Right lobe of liver (tissue), 4 donors: ENCODE measurements at regions not wholly inside any gene's neighbourhood (a gene's known extent, or its start where the extent isn't known, plus 50 kb on each side); places are given as distances from the start of the nearest gene placed in this dataset.

Experiments used
- POLR2A ChIP-seq: fragments of 450-650 bp; IDR thresholded peaks from one replicate; pipeline ENCODE4 v1.6.1; 2017; ENCODE audit warnings: antibody characterized with exemption, mild to moderate bottlenecking
- TF ChIP-seq, protein P1 (sequence below), 4 donors: fragments of 200-600 bp in 3 of 4; fragments of 450-650 bp in 1 of 4; IDR thresholded peaks; one replicate each; pipeline versions ENCODE4 v1.5.1 to v1.8.0; 2016 to 2022; ENCODE audit warnings: antibody characterized with exemption in 4 of 4, mild to moderate bottlenecking in 2 of 4
- donor health status: DM: no; HTN: no; CAD: no.
- donor health status: DM: no; HTN: no; CAD: no.
- donor health status: DM: no; HTN: yes; CAD: no.

DNA sequence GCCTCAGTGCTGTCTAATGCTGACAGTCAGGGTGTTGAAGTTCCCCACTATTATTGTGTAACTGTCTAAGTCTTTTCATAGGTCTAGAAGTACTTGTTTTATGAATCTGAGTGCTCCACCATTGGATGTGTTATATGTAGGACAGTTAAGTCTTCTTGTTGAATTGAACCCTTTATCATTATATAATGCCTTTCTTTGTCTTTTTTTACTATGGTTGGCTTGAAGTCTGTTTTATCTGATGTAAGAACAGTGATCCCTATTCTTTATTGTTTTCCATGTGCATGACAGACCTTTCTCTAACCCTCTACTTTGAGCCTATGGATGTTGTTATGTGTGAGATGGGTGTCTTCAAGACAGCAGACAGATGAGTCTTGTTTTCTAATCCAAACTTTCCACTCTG, 107.8 kb upstream of the C11orf58 start:
- no peak for TF ChIP-seq POLR2A
- TF ChIP-seq, protein P1, sequence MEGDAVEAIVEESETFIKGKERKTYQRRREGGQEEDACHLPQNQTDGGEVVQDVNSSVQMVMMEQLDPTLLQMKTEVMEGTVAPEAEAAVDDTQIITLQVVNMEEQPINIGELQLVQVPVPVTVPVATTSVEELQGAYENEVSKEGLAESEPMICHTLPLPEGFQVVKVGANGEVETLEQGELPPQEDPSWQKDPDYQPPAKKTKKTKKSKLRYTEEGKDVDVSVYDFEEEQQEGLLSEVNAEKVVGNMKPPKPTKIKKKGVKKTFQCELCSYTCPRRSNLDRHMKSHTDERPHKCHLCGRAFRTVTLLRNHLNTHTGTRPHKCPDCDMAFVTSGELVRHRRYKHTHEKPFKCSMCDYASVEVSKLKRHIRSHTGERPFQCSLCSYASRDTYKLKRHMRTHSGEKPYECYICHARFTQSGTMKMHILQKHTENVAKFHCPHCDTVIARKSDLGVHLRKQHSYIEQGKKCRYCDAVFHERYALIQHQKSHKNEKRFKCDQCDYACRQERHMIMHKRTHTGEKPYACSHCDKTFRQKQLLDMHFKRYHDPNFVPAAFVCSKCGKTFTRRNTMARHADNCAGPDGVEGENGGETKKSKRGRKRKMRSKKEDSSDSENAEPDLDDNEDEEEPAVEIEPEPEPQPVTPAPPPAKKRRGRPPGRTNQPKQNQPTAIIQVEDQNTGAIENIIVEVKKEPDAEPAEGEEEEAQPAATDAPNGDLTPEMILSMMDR (IDR thresholded peaks at IDR 0.05) = no peak
